Astrocyte of the spinal cord (primary cell): ENCODE measurements at regions not wholly inside any gene's neighbourhood (a gene's known extent, or its start where the extent isn't known, plus 50 kb on each side); places are given as distances from the start of the nearest gene placed in this dataset.
A peak's percentile ranks its signal among the peaks of the same experiment; 100 is the strongest.

Source experiments
- DNase-seq: peaks from one replicate; pipeline ENCODE4 v3.0.0; 2011; ENCODE audit warnings: low read depth, low spot score
- H3K4me3 ChIP-seq: 2 replicates; pipeline ENCODE4 v1.5.1; 2011; ENCODE audit warnings: low read depth, mild to moderate bottlenecking, low read length, moderate library complexity
- in situ Hi-C: cut with HindIII; loops from 2 replicates; pipeline ENCODE4 v1.10.0; 2017; ENCODE audit warnings: low sequenced_read_pairs
- TF ChIP-seq, protein P1 (sequence below): IDR thresholded peaks from 2 replicates; pipeline ENCODE4 v1.5.1; 2012; ENCODE audit warnings: low read depth, mild to moderate bottlenecking, low read length, inconsistent platforms

DNA sequence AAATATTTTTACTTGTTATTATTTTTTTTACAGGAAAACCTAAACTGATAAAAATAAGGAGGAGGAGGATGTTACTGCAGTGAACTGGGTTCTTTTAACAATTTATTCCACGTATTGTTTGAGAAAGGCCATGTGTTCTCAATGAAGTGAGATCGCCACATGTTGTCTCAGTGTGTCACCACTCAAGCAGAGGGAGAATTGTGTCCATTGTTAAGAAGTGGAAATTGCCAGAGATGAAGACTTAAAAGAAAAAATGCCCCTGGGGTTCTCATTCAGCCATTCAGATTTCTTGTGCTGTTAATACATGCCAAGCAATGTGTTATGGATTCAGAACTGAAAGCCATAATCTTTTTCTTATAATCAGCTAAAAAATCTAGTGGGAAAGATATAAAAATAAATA is 297.1 kb downstream of the NSUN3 start:
- DNase-seq = no peak
- in situ Hi-C loops = no loop called here
- H3K4me3 ChIP-seq = no peak overlapping the region
- TF ChIP-seq, protein P1, sequence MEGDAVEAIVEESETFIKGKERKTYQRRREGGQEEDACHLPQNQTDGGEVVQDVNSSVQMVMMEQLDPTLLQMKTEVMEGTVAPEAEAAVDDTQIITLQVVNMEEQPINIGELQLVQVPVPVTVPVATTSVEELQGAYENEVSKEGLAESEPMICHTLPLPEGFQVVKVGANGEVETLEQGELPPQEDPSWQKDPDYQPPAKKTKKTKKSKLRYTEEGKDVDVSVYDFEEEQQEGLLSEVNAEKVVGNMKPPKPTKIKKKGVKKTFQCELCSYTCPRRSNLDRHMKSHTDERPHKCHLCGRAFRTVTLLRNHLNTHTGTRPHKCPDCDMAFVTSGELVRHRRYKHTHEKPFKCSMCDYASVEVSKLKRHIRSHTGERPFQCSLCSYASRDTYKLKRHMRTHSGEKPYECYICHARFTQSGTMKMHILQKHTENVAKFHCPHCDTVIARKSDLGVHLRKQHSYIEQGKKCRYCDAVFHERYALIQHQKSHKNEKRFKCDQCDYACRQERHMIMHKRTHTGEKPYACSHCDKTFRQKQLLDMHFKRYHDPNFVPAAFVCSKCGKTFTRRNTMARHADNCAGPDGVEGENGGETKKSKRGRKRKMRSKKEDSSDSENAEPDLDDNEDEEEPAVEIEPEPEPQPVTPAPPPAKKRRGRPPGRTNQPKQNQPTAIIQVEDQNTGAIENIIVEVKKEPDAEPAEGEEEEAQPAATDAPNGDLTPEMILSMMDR = no peak

DNA sequence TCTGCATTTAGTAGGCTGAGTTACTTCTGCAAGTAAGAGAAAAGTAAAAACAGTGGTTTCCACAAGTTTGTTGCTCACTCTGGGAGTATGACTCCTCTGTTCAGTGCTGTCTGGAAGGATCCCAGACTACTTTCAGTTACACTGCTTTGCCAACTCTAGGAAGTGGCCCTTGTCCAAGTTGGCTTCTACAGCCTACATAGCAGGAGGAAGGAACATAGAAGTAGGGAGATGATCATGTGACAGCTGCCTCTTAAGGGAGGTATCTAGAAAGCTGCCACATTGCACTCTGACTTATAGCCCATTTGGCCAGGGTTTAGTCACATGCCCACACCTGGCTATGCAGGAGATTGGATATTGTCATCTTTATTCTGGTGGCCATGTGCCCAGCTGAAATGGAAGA is 298.1 kb downstream of the NSUN3 start:
- TF ChIP-seq, protein P1 = no peak
- in situ Hi-C loops = no loop called here
- peak; percentile 49 for DNase-seq
- no peak overlapping the region for H3K4me3 ChIP-seq

DNA sequence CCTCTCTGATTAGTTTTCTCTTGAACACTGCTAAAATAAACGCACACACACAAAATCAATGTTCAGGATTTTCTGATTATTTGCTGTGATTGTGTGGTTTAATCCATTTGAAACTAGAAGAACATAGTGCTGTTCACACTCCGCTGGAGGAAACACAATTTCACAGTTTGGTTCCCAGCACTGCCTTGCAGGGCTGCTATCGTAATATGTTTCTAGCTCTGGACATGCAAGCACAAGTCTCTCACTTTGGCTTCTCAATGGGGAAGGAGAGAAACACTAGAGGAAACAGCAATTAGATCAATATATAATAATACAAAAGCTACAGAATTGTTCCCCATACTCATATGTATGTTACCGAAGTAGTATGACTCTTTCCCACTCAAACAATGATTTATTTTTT is 299.5 kb downstream of the NSUN3 start:
- no peak for DNase-seq
- no peak overlapping the region for H3K4me3 ChIP-seq
- TF ChIP-seq, protein P1 = no peak
- in situ Hi-C loops = no loop called here

DNA sequence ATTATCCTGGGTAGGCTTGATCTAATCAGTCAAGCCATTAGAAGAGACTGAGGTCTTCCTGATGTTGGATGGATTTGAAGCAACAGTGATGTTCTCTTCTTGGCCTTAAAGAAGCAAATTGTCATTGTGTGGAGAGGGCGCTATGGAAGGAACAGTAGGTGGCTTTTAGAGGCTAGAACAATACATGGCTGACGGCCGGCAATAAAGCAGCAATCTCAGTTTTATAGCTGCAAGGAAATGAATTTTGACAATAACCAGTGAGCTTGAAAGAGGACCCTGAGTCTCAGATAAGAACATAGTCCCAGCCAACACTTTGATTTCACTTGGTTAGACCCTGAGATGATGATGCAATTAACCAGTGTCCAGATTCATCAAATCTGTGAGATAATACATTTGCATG is 302.1 kb downstream of the NSUN3 start:
- TF ChIP-seq, protein P1 = no peak
- DNase-seq = no peak
- no peak overlapping the region for H3K4me3 ChIP-seq
- in situ Hi-C loops = no loop called here

DNA sequence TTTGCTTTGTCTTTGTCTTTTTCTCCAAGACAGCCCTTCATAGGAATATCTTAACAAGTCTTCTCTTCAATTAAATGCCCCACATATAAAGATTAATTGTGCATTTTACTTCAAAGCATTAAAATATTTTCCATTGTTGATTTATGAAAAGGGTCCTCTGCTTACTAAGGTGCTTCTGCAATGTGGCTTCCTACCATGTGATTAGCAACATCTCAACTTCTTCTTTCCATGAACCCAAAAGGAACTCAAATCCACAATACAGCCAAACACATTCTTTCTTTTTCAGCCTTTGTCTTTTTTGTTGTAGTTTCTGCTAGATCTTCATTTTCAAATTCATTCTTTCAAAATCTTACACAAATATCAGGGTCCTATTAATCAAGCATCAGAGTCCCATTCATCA is 309.2 kb downstream of the NSUN3 start:
- TF ChIP-seq, protein P1 = no peak
- H3K4me3 ChIP-seq = no peak overlapping the region
- DNase-seq = no peak
- in situ Hi-C loops = no loop called here

DNA sequence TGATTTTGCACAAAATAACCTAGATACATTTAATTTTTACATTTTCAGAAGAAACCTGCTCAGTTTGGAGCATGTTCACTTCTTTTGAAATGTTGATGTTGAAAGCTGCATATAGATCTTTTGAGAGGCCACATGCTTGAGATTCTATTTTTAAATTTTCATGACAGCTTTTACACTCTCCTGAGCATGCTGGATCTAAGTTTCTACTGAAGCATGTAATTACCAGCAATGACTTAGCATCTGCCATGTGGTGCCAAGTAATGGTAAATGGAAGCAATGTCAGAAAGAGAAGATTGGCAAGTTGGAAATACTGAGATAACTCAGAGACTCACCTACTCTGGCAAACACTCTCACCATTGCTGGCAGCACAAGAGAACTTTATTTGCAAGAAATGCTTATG is 310.6 kb downstream of the NSUN3 start:
- no peak for DNase-seq
- no peak overlapping the region for H3K4me3 ChIP-seq
- in situ Hi-C loops = no loop called here
- TF ChIP-seq, protein P1 = no peak
